OCI-LY3 (cell line): ENCODE measurements at regions not wholly inside any gene's neighbourhood (a gene's known extent, or its start where the extent isn't known, plus 50 kb on each side); places are given as distances from the start of the nearest gene placed in this dataset.

ENCODE experiments used
- H2AFZ ChIP-seq: fragments of 200-600, 300-600 bp; shearing (Covaris generic); 2 replicates; pipeline ENCODE4 v1.6.0; 2014; ENCODE audit warnings: antibody characterized with exemption, low read depth, low read length
- H3K27ac ChIP-seq: fragments of 200-600, 300-600 bp; sonication (generic); 2 replicates; pipeline ENCODE4 v1.5.1; 2014; ENCODE audit warnings: mild to moderate bottlenecking, low read length, moderate library complexity, mixed read lengths
- H3K27me3 ChIP-seq: fragments of 200-600, 300-600 bp; sonication (generic); 2 replicates; pipeline ENCODE4 v1.6.1; 2014; ENCODE audit warnings: low read depth, low read length, mixed read lengths
- H3K36me3 ChIP-seq: fragments of 200-600, 300-600 bp; sonication (generic); replicated peaks from 2 replicates; pipeline ENCODE3; 2014; ENCODE audit warnings: low read depth, low read length, mixed read lengths
- H3K4me1 ChIP-seq: fragments of 300-600, 200-600 bp; sonication (generic); 2 replicates; pipeline ENCODE4 v1.6.1; 2014; ENCODE audit warnings: low read length, mixed read lengths
- H3K4me2 ChIP-seq: fragments of 200-600, 300-600 bp; sonication (generic); 2 replicates; pipeline ENCODE4 v1.6.1; 2014; ENCODE audit warnings: low read length, mixed read lengths
- H3K4me3 ChIP-seq: fragments of 300-600, 200-600 bp; sonication (generic); 2 replicates; pipeline ENCODE4 v1.5.1; 2014; ENCODE audit warnings: antibody characterized with exemption, mild to moderate bottlenecking, low read length, moderate library complexity
- H3K79me2 ChIP-seq: fragments of 300-600, 200-600 bp; shearing (Covaris generic); 2 replicates; pipeline ENCODE4 v1.6.1; 2014; ENCODE audit warnings: mild to moderate bottlenecking, low read length, mixed read lengths
- H3K9ac ChIP-seq: fragments of 300-600, 200-600 bp; shearing (Covaris generic); 2 replicates; pipeline ENCODE4 v1.6.0; 2014; ENCODE audit warnings: mild to moderate bottlenecking, low read length, moderate library complexity
- H3K9me3 ChIP-seq: fragments of 200-600, 300-600 bp; shearing (Covaris generic); 2 replicates; pipeline ENCODE4 v1.6.1; 2014; ENCODE audit warnings: low read length, mixed read lengths; ENCODE audit not compliant: insufficient read depth
- H4K20me1 ChIP-seq: fragments of 200-600, 300-600 bp; sonication (generic); 2 replicates; pipeline ENCODE4 v1.6.1; 2016; ENCODE audit warnings: low read length, mixed read lengths; ENCODE audit not compliant: insufficient read depth
- EZH2phosphoT487 ChIP-seq: fragments of 200-600 bp; shearing (Covaris generic); IDR thresholded peaks from 2 replicates; pipeline ENCODE4 v1.6.1; 2018; ENCODE audit warnings: antibody characterized with exemption, mixed run types, low read depth
- TF ChIP-seq, protein P1 (sequence below): fragments of 200-600, 300-600 bp; sonication (generic); IDR thresholded peaks from 2 replicates; pipeline ENCODE4 v1.5.1; 2014; ENCODE audit warnings: antibody characterized with exemption, low read length, low read depth

DNA sequence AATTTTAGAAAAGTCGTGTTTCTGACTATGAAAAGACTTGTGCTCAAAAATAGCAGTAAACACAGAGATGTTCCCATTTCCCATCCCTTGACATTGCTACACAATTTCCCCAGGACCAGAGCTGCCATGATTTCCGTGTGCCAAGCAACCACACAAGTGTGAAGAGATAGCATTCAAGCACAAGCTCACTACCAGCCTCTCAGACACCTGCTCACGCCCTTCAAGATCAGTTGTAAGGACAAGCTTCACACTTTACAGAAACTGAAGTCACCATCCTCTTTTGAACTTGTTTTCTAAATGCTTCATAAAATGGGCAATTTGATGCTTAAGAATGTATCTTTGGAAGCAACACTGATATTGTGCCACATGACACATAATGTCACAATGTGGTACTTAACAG is 333.1 kb downstream of the CAAP1 start:
- Histone ChIP-seq H3K36me3 (no peaks in the 10 kb centered on the region), H3K9ac (no peak overlapping the region), H3K4me1 (no peaks in the 10 kb centered on the region), H3K79me2 (no peaks in the 10 kb centered on the region), H3K9me3 (no peaks in the 10 kb centered on the region), H4K20me1 (no peaks in the 10 kb centered on the region), H3K4me3 (no peak overlapping the region), H3K27ac (no peak overlapping the region), H3K27me3 (no peaks in the 10 kb centered on the region), H2AFZ (no peak overlapping the region), H3K4me2 (no peak overlapping the region)
- TF ChIP-seq, protein P1, sequence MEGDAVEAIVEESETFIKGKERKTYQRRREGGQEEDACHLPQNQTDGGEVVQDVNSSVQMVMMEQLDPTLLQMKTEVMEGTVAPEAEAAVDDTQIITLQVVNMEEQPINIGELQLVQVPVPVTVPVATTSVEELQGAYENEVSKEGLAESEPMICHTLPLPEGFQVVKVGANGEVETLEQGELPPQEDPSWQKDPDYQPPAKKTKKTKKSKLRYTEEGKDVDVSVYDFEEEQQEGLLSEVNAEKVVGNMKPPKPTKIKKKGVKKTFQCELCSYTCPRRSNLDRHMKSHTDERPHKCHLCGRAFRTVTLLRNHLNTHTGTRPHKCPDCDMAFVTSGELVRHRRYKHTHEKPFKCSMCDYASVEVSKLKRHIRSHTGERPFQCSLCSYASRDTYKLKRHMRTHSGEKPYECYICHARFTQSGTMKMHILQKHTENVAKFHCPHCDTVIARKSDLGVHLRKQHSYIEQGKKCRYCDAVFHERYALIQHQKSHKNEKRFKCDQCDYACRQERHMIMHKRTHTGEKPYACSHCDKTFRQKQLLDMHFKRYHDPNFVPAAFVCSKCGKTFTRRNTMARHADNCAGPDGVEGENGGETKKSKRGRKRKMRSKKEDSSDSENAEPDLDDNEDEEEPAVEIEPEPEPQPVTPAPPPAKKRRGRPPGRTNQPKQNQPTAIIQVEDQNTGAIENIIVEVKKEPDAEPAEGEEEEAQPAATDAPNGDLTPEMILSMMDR: no peak
- TF ChIP-seq EZH2phosphoT487: no peak

DNA sequence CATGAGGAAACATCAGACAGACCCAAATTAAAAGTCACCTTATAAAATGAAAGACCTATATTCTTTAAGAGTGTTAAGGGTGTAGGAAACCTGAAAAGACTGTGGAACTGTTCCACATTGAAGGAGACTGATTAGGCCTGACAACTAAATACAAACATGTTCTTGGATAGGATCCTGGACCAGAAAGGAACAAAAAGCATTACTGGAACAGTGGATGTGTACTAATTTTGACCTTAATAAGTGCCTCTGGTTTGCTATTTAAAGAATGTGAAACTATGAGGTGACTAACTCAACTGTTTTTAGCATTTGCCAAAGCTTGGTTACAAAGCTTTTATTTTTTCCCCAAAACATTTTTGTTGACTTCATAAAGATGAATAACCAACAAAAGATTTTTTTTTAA is 340.6 kb downstream of the CAAP1 start:
- H2AFZ ChIP-seq: no peak overlapping the region; the same call in 1 of the 2 replicates
- no peaks in the 10 kb centered on the region for H3K4me1 ChIP-seq
- TF ChIP-seq EZH2phosphoT487: no peak
- TF ChIP-seq, protein P1: no peak
- no peak overlapping the region for H3K4me2 ChIP-seq
- no peak overlapping the region for H3K9ac ChIP-seq
- no peaks in the 10 kb centered on the region for H3K27me3 ChIP-seq
- H3K9me3 ChIP-seq: no peaks in the 10 kb centered on the region
- no peak overlapping the region for H3K4me3 ChIP-seq
- no peaks in the 10 kb centered on the region for H4K20me1 ChIP-seq
- no peaks in the 10 kb centered on the region for H3K36me3 ChIP-seq
- no peaks in the 10 kb centered on the region for H3K79me2 ChIP-seq
- no peak overlapping the region for H3K27ac ChIP-seq

DNA sequence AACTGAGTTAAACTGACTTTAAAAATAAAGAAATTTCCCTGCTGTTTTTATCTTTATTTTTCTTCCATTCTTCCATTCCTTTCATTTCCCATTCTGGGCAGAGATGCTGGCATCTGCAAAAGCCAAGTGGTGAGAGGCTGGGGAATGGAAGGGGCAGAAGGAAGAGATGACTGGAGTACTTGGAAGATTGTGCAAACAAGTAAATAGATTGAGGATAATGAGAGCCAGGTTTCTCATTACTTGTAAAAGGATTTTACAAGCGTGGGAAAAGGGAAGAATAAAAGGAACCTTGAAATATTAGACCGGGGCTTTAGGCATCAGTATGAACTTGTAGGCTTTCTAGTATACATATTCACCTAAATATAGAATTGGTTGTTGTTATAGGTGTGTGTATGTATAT is 341.2 kb downstream of the CAAP1 start:
- Histone ChIP-seq H3K36me3 (no peaks in the 10 kb centered on the region), H3K27ac (no peak overlapping the region), H3K9me3 (no peaks in the 10 kb centered on the region), H3K79me2 (no peaks in the 10 kb centered on the region), H2AFZ (no peak overlapping the region), H3K4me1 (no peaks in the 10 kb centered on the region), H3K4me3 (no peak overlapping the region), H4K20me1 (no peaks in the 10 kb centered on the region), H3K9ac (no peak overlapping the region), H3K27me3 (no peaks in the 10 kb centered on the region), H3K4me2 (no peak overlapping the region)
- TF ChIP-seq, protein P1: no peak
- no peak for TF ChIP-seq EZH2phosphoT487

DNA sequence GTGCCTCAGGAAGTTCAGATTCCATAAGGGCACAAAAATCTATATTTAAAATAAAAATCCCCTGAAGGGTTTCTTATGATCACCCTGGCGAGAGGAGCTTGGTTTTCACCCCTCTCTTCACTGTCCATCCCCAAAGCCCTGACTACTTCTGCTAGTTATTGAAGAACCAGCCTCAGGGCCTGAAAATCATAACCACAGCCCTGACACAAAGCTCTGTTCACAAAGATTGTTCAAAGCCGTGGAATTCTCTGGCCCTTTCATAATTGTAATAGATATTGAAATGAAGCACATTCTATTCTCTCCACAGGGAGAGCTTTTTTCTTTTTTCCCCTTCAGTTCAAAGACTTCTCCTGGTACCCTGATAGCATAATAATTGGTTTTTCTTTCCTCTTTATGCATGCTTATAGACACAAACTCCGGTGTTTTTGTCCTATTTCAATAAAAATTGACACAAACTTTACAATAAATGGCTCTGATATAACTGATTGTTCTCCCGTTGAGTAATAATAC is 343.8 kb downstream of the CAAP1 start:
- Histone ChIP-seq H3K9ac (no peak overlapping the region), H3K36me3 (no peaks in the 10 kb centered on the region), H2AFZ (no peak overlapping the region), H3K79me2 (no peaks in the 10 kb centered on the region), H3K27ac (no peak overlapping the region), H4K20me1 (no peaks in the 10 kb centered on the region), H3K4me1 (no peaks in the 10 kb centered on the region), H3K27me3 (no peaks in the 10 kb centered on the region), H3K9me3 (no peaks in the 10 kb centered on the region), H3K4me3 (no peak overlapping the region), H3K4me2 (no peak overlapping the region)
- TF ChIP-seq EZH2phosphoT487: no peak
- TF ChIP-seq, protein P1: no peak
